ENCODE measurements at regions not wholly inside any gene's neighbourhood (a gene's known extent, or its start where the extent isn't known, plus 50 kb on each side); places are given as distances from the start of the nearest gene placed in this dataset.

DNA sequence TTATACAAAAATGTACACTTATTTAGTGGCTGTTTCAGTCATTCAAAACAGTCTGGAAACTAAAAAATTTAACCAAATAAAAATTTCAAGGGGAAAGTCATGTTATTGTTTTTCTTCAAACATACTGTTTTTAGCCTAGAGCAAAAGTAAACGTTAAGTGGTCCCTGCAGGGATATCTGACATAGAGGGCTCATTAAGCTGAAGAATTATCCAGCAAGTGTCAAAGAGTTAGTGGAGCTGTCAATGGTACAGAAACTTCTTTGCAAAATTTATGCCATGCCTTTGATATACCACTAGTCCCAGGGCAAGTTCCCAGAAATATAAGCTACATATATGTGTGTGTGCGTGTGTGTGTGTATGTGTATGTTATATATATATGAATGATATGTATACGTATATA, 894.2 kb downstream of the KCNJ2 start:
- TF ChIP-seq CTCF (IDR thresholded peaks at IDR 0.05): no peak
- no peak for TF ChIP-seq MAX (IDR thresholded peaks at IDR 0.05)
- TF ChIP-seq, protein P1, sequence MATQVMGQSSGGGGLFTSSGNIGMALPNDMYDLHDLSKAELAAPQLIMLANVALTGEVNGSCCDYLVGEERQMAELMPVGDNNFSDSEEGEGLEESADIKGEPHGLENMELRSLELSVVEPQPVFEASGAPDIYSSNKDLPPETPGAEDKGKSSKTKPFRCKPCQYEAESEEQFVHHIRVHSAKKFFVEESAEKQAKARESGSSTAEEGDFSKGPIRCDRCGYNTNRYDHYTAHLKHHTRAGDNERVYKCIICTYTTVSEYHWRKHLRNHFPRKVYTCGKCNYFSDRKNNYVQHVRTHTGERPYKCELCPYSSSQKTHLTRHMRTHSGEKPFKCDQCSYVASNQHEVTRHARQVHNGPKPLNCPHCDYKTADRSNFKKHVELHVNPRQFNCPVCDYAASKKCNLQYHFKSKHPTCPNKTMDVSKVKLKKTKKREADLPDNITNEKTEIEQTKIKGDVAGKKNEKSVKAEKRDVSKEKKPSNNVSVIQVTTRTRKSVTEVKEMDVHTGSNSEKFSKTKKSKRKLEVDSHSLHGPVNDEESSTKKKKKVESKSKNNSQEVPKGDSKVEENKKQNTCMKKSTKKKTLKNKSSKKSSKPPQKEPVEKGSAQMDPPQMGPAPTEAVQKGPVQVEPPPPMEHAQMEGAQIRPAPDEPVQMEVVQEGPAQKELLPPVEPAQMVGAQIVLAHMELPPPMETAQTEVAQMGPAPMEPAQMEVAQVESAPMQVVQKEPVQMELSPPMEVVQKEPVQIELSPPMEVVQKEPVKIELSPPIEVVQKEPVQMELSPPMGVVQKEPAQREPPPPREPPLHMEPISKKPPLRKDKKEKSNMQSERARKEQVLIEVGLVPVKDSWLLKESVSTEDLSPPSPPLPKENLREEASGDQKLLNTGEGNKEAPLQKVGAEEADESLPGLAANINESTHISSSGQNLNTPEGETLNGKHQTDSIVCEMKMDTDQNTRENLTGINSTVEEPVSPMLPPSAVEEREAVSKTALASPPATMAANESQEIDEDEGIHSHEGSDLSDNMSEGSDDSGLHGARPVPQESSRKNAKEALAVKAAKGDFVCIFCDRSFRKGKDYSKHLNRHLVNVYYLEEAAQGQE (IDR thresholded peaks at IDR 0.05): no peak
- TF ChIP-seq, protein P2, sequence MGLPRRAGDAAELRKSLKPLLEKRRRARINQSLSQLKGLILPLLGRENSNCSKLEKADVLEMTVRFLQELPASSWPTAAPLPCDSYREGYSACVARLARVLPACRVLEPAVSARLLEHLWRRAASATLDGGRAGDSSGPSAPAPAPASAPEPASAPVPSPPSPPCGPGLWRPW (IDR thresholded peaks at IDR 0.05): no peak
- TF ChIP-seq HOXA7 (CRISPR knock-in tag; IDR thresholded peaks at IDR 0.05): no peak
- no peak for TF ChIP-seq RCOR1 (IDR thresholded peaks at IDR 0.05; ENCODE audit: low read depth, low read length)
- TF ChIP-seq ZFP36 (IDR thresholded peaks at IDR 0.05; ENCODE audit: borderline replicate concordance, partially characterized antibody): no peak
- no peak for TF ChIP-seq USF2 (IDR thresholded peaks at IDR 0.05)
- TF ChIP-seq RNF2 (IDR thresholded peaks at IDR 0.05; ENCODE audit: borderline replicate concordance, low read depth): no peak
- TF ChIP-seq PHF8 (IDR thresholded peaks at IDR 0.05; ENCODE audit: borderline replicate concordance, low read depth): no peak
- no peak for TF ChIP-seq POLR2A (IDR thresholded peaks at IDR 0.05; ENCODE audit: low read length)
- TF ChIP-seq ESRRA (IDR thresholded peaks at IDR 0.05; ENCODE audit: borderline replicate concordance, low read length): no peak
- TF ChIP-seq, protein P3, sequence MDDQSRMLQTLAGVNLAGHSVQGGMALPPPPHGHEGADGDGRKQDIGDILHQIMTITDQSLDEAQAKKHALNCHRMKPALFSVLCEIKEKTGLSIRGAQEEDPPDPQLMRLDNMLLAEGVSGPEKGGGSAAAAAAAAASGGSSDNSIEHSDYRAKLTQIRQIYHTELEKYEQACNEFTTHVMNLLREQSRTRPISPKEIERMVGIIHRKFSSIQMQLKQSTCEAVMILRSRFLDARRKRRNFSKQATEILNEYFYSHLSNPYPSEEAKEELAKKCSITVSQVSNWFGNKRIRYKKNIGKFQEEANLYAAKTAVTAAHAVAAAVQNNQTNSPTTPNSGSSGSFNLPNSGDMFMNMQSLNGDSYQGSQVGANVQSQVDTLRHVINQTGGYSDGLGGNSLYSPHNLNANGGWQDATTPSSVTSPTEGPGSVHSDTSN (IDR thresholded peaks at IDR 0.05): no peak
- no peak for TF ChIP-seq EP300 (IDR thresholded peaks at IDR 0.05)
